ENCODE measurements at regions not wholly inside any gene's neighbourhood (a gene's known extent, or its start where the extent isn't known, plus 50 kb on each side); places are given as distances from the start of the nearest gene placed in this dataset.

DNA sequence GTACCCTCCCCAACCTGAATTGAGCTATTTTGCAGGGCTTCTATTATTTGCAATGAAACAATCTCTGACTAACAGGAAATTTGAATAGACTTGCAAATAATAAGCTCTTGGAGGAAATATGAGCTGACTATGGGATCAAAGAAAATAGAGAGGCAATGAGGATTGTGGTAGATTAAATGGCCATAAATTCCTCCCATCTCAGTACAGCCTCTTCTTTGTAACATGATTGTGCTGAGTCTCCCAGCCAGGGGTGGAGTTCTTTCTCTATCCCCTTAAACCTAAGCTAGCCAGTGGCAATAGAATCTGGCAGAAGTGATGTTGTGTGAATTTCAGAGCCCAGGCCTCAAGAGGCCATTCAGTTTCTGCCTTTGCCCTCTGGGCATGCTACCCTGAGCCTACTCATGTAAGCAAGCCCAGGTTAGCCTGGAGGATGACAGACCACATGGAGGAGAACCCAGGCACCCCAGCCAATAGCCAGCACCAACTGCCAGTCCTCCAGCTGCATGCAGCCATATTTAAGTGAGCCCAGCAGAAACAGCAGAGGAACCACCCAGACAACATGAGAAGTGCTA, 86.8 kb upstream of the TP53I11 start:
- no peak for DNase-seq

GRCh38 chr11:45038923-45039322, 88.2 kb upstream of the TP53I11 start:
- DNase-seq, result no peak

DNA sequence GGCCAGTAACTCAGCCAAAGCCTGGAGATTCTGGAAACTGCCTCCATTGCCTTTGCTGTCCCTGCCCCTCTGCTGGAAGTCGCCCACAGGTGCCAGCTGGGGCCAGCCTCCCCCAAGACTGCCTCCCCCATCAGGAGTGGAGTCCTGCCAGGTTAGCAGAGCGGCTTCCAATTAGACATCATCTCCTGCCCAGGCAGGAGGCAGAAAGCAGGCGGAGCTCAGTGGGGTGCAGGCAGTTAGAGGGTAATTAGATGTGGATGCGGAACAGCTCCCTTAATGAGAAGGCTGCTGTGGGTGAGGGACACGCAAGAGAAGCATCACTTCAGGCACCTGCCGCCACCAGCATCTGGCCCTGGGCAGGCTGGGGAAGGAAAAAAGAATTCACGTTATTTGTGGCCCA, 90.9 kb upstream of the TP53I11 start:
- no peak for DNase-seq

- no peak for DNase-seq
These were observed 91.9 kb upstream of the TP53I11 start for GRCh38 chr11:45042560-45042959.

DNA sequence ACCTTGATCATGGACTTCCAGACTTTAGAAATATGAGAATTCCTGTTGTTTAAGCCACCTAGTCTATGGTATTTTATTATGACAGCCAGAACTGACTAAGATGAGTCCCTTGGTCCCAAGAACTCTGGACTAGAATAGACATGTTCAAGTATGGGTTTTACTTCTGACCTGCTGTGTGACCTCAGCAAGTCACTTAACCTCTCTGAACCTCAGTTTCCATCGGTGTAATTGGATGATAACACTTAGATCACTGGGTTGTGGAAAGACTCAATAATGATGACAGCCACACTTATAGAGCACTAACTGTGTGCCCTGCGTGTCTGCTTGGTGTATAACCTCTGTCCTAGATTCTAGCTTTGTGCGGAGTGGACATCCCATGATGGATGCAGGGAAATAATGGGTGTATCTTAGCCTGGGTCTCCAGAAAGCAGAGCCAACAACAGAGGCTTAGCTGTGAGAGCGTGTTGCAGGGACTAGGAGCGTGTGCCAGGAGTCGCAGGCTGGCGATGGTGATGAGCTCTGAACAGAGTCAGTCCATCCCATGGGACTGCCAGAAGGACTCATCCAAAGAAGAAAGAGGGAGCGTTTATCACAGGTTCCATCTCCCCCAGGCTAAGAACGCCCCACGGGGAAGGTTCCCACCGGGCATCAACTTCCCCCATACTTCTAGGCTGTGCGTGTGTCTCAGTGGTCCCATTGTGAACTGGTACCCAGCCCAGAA, 93.2 kb upstream of the TP53I11 start:
- no peak for DNase-seq

DNA sequence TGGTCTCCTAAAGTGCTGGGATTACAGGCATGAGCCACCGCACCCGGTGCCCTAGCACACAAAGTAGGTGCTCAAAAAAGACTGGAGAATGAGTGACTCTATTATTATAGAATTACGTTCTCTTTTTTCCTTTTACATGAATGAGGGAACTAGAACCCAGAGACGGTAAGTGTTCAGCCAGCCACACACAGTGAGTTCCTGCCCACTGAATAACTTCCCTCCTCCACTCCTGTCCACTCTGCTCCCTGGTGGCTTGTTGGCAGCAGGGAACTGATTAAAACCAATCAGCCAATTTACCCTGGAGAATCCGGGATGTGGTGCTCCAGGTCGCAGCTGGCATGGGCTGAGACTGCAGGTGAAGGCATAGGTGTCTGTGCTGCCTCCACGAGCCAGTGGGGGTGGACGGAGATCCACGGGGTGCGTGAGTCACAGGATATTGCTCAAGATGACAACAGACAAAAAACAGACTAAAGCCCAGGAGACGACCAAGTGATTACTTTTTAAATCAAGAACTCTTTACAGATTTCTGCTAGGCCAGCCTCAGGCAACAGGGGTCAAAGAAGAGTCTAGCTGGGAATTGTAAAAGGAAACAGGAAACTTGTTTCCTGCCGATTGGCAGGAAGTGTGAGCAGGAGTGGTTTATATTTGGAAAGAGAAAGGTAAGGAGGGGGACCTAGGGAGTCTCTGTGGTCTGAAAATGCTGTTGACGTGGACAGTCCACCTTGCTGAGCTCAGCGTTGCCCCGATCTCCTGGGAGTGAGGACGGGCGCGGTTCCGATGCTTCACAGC, 95.2 kb upstream of the TP53I11 start:
- no peak for DNase-seq

GRCh38 chr11:45048313-45048841, 97.7 kb upstream of the TP53I11 start:
- no peak for DNase-seq

GRCh38 chr11:45048870-45049691, 97.4 kb upstream of the PRDM11 start:
- no peak for DNase-seq

DNA sequence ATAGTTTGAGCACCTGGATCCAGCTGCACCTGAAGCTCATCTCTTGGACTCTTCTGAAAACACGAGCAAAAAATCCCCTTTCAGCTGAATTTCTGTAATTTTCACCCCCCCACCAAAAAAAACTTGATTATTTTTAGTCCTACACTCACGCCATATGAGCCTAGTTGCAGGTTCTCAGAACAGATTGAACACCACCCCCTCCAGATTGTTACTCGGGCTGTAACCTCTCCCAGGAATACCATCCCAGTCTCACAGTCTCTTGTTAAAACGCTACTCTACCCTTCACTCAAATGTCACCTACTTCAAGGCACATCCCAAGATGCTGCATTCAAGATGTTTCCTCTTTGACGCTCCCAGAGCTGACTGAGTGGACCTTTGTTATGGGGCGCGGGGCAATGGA, 96.3 kb upstream of the PRDM11 start:
- no peak for DNase-seq

GRCh38 chr11:45051621-45052020, 94.8 kb upstream of the PRDM11 start:
- no peak for DNase-seq

- no peak for DNase-seq
These were observed 94.1 kb upstream of the PRDM11 start for GRCh38 chr11:45052361-45052760.

GRCh38 chr11:45053736-45054446, 92.5 kb upstream of the PRDM11 start:
- DNase-seq, result no peak

DNA sequence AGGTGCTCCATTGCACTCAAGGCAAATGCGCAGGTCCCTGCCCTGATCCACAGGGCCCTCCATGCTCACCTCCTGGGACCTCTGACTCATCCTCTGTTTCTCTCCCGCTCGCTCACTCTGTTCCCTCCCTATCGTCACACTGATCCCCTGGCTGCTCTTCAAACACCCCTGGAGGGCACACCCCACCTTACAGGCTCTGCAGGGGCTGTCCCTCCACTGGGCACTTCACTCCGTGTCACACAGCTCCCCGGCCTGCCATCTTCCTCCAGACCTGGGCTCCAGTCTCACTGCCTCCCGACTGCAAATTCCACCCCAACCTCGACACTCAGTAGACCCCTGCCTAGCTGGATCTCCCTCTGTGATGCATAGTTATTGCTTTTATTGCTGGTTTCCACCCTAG, 91.5 kb upstream of the PRDM11 start:
- no peak for DNase-seq

DNA sequence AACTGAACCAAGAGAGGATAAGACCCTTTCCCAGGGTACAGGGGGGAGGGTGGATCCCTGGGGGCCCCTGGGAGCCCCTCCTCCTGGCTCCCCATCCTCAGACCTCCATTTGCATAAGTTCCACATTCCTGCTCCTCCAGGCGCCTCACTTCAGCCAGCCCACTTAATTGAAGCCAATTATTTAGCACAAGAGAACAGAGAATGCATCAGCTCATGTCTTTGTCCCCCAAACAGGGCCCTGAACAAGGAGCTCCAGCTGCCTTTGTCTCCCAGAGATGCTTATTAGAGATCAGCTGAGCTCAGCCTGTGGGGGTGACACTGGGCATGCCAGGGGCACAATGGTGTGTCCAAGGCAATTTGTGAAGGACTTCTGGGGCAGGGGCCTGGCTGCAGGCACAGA, 89.9 kb upstream of the PRDM11 start:
- no peak for DNase-seq

GRCh38 chr11:45057938-45058646, 88.3 kb upstream of the PRDM11 start:
- no peak for DNase-seq

- DNase-seq, result no peak
These were observed 87.8 kb upstream of the PRDM11 start for GRCh38 chr11:45058647-45058950.

GRCh38 chr11:45060707-45061106, 85.7 kb upstream of the PRDM11 start:
- no peak for DNase-seq

DNA sequence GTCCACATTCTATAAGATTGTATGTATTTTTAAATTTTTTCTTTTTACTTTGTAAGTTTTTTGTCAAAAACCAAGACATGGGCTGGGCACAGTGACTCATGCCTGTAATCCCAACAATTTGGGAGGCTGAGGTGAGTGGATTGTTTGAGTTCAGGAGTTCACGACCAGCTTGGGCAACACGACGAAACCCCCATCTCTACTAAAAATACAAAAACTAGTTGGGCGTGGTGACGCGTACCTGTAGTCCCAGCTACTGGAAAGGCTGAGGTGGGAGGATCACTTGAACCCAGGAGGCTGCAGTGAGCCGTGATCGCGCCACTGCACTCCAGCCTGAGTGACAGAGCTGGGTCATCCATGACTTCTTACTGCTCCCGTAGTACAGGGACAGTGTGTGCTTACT, 84.8 kb upstream of the PRDM11 start:
- DNase-seq, result no peak

DNA sequence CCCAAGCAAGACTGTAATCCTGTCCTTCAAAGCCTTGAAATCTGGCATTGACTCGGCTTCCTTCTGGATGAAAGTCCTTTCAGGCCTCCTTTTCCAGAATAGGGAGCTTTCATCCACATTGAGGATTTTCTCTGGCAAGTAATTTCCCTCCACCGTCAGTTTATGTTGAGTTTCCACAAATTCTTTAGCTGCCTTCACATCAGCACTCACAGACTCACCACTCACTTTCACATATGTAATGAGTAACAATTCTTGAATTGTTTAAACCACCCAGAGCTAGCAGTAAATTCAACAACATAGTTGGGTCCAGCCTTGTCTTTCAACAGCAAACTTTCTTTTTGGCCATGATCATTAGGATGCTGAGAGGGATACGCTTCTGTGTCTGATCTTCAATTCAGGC, 84.3 kb upstream of the PRDM11 start:
- DNase-seq, result no peak

GRCh38 chr11:45062974-45063635, 83.3 kb upstream of the PRDM11 start:
- no peak for DNase-seq

DNA sequence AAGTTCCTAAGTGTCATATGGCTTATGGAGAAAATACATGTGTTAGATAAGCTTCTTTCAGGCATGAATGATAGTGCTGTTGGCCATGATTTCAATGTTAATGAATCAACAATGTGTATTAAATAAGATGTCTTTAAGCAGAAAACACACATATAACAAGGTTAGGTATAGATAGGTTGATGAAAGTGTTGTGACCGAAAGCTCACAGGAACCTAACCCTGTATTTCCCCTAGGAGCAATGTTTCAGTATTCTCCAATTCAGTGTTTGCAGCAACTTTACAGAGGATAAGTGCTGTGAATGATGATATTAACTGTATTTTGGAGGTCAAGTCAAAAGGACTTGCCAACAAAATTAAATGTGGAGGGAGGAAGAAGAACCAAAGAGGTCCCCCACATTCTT, 82.8 kb upstream of the PRDM11 start:
- no peak for DNase-seq

Measured in activated CD4-positive, CD25-positive, alpha-beta regulatory T cell treated with anti-CD3 and anti-CD28 coated beads, Interleukin-2, amount 50 U/mL, for 72 hours (primary cell).